ENCODE measurements at regions not wholly inside any gene's neighbourhood (a gene's known extent, or its start where the extent isn't known, plus 50 kb on each side); places are given as distances from the start of the nearest gene placed in this dataset.

GRCh38 chr6:105578179-105578707, 175.4 kb upstream of the PREP start:
- TF ChIP-seq, protein P1, sequence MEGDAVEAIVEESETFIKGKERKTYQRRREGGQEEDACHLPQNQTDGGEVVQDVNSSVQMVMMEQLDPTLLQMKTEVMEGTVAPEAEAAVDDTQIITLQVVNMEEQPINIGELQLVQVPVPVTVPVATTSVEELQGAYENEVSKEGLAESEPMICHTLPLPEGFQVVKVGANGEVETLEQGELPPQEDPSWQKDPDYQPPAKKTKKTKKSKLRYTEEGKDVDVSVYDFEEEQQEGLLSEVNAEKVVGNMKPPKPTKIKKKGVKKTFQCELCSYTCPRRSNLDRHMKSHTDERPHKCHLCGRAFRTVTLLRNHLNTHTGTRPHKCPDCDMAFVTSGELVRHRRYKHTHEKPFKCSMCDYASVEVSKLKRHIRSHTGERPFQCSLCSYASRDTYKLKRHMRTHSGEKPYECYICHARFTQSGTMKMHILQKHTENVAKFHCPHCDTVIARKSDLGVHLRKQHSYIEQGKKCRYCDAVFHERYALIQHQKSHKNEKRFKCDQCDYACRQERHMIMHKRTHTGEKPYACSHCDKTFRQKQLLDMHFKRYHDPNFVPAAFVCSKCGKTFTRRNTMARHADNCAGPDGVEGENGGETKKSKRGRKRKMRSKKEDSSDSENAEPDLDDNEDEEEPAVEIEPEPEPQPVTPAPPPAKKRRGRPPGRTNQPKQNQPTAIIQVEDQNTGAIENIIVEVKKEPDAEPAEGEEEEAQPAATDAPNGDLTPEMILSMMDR (IDR thresholded peaks at IDR 0.05; ENCODE audit: control insufficient read depth, insufficient read depth, low read depth, low read length, missing control alignments) = no peak
- DNase-seq (ENCODE audit: low read depth) = no peak
- H3K4me3 ChIP-seq (ENCODE audit: control insufficient read depth, low read depth, low read length) = no peak overlapping the region

DNA sequence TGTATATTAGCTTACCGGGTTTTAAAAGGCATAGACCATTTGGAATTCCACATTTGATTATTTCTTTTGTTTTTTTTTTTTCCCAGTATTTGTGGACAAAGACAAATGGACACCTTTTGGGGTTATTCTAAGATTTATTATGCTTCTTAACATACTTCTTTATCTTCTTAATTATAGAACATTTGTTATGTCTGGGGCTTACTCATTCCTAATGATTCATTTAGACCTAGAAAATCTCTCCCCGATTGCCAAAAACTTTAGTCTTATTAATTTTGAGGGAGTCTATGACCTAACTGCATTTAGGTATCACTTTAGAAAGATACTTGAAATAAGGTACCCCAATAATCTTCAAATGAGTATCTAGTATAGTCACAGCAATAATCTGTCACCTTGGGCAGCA, 170.7 kb upstream of the PREP start:
- H3K4me3 ChIP-seq (ENCODE audit: control insufficient read depth, low read depth, low read length) = no peak overlapping the region
- no peak for DNase-seq (ENCODE audit: low read depth)
- TF ChIP-seq, protein P1 (IDR thresholded peaks at IDR 0.05; ENCODE audit: control insufficient read depth, insufficient read depth, low read depth, low read length, missing control alignments) = no peak

- no peak for DNase-seq (ENCODE audit: low read depth)
- H3K4me3 ChIP-seq (ENCODE audit: control insufficient read depth, low read depth, low read length) = no peak overlapping the region
- TF ChIP-seq, protein P1 (IDR thresholded peaks at IDR 0.05; ENCODE audit: control insufficient read depth, insufficient read depth, low read depth, low read length, missing control alignments) = no peak
Measured at GRCh38 chr6:105573138-105573537, 170.3 kb upstream of the PREP start.

- DNase-seq (ENCODE audit: low read depth) = no peak
- H3K4me3 ChIP-seq (ENCODE audit: control insufficient read depth, low read depth, low read length) = no peak overlapping the region
- TF ChIP-seq, protein P1 (IDR thresholded peaks at IDR 0.05; ENCODE audit: control insufficient read depth, insufficient read depth, low read depth, low read length, missing control alignments) = no peak
Measured at GRCh38 chr6:105570416-105570815, 167.5 kb upstream of the PREP start.

GRCh38 chr6:105569706-105570105, 166.8 kb upstream of the PREP start:
- no peak for DNase-seq (ENCODE audit: low read depth)
- TF ChIP-seq, protein P1 (IDR thresholded peaks at IDR 0.05; ENCODE audit: control insufficient read depth, insufficient read depth, low read depth, low read length, missing control alignments) = no peak

DNA sequence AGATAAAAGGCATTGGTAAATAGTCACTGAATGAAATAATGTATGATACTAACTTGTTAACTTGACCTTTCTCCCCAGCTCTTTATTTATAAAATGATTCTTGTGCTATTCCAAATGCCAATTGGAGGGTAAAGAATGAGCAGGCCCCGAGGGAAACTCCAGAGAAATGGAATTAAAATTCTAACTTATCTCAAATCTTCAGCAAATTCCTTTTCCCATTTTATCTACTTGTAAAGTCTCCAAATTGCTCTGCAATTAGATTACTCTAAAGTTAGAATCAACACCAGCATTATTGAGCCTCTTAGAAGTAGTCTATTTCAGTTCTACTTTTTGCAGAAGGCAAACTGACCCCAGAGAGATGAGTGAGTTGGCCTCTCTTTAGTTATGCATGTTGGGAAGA, 165.9 kb upstream of the PREP start:
- TF ChIP-seq, protein P1 (IDR thresholded peaks at IDR 0.05; ENCODE audit: control insufficient read depth, insufficient read depth, low read depth, low read length, missing control alignments) = no peak
- no peak for DNase-seq (ENCODE audit: low read depth)
- no peak overlapping the region for H3K4me3 ChIP-seq (ENCODE audit: control insufficient read depth, low read depth, low read length)

More at GRCh38 chr6:105569706-105570105, 166.8 kb upstream of the PREP start:
- H3K4me3 ChIP-seq (ENCODE audit: control insufficient read depth, low read depth, low read length) = no peak overlapping the region

GRCh38 chr6:105568142-105568541, 165.3 kb upstream of the PREP start:
- H3K4me3 ChIP-seq (ENCODE audit: control insufficient read depth, low read depth, low read length) = no peak overlapping the region
- TF ChIP-seq, protein P1 (IDR thresholded peaks at IDR 0.05; ENCODE audit: control insufficient read depth, insufficient read depth, low read depth, low read length, missing control alignments) = no peak
- DNase-seq (ENCODE audit: low read depth) = no peak

Data from AG09309 (cell line).